ENCODE measurements at regions not wholly inside any gene's neighbourhood (a gene's known extent, or its start where the extent isn't known, plus 50 kb on each side); places are given as distances from the start of the nearest gene placed in this dataset.
A peak's percentile ranks its signal among the peaks of the same experiment; 100 is the strongest.

DNA sequence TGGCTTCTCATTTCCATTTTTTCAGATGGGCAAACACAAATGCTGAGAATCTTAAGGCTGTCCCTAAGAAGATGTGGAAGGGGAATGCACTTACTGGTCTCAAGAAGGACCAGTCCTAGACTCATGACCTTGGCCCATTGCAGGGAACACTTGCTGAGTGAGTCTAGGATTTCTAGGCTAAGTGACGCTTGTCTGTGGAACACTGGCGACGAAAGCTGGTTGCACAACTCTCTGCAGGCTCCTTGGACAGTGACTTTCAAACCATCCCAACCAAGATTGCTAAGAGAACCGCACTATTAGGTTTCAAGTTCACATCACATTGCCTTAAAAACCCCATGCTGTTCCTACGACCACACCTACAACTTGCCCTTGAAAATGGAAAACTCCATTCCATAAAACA, 174.1 kb downstream of the AXIN2 start:
- intact Hi-C loops (cut with micrococcal nuclease) = no loop called here
- Histone ChIP-seq H3K36me3 (no peaks in the 10 kb centered on the region), H3K4me3 (no peak overlapping the region), H3K9me3 (replicated peaks) (no peaks in the 10 kb centered on the region), H3K27me3 (ENCODE audit: low read depth) (peaks cover 4% of the 10 kb centered on the region), H3K27ac (replicated peaks) (no peak overlapping the region), H3K4me1 (no peaks in the 10 kb centered on the region)
- TF ChIP-seq, protein P1, sequence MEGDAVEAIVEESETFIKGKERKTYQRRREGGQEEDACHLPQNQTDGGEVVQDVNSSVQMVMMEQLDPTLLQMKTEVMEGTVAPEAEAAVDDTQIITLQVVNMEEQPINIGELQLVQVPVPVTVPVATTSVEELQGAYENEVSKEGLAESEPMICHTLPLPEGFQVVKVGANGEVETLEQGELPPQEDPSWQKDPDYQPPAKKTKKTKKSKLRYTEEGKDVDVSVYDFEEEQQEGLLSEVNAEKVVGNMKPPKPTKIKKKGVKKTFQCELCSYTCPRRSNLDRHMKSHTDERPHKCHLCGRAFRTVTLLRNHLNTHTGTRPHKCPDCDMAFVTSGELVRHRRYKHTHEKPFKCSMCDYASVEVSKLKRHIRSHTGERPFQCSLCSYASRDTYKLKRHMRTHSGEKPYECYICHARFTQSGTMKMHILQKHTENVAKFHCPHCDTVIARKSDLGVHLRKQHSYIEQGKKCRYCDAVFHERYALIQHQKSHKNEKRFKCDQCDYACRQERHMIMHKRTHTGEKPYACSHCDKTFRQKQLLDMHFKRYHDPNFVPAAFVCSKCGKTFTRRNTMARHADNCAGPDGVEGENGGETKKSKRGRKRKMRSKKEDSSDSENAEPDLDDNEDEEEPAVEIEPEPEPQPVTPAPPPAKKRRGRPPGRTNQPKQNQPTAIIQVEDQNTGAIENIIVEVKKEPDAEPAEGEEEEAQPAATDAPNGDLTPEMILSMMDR (IDR thresholded peaks at IDR 0.05; ENCODE audit: borderline replicate concordance) = no peak
- DNase-seq = no peak

GRCh38 chr17:65385726-65386125, 175.7 kb downstream of the AXIN2 start:
- TF ChIP-seq, protein P1 (IDR thresholded peaks at IDR 0.05; ENCODE audit: borderline replicate concordance) = no peak
- Histone ChIP-seq H3K4me1 (no peaks in the 10 kb centered on the region), H3K9me3 (replicated peaks) (no peaks in the 10 kb centered on the region), H3K27ac (replicated peaks) (no peak overlapping the region), H3K27me3 (ENCODE audit: low read depth) (peaks cover 4% of the 10 kb centered on the region), H3K4me3 (no peak overlapping the region), H3K36me3 (no peaks in the 10 kb centered on the region)
- DNase-seq = no peak
- intact Hi-C loops (cut with micrococcal nuclease) = no loop called here

- no peak for DNase-seq
- Histone ChIP-seq H3K27ac (replicated peaks) (no peak overlapping the region), H3K4me1 (no peaks in the 10 kb centered on the region), H3K4me3 (no peak overlapping the region), H3K27me3 (ENCODE audit: low read depth) (peaks cover 4% of the 10 kb centered on the region), H3K9me3 (replicated peaks) (no peaks in the 10 kb centered on the region), H3K36me3 (no peaks in the 10 kb centered on the region)
- TF ChIP-seq, protein P1 (IDR thresholded peaks at IDR 0.05; ENCODE audit: borderline replicate concordance) = no peak
- intact Hi-C loops (cut with micrococcal nuclease) = no loop called here
Measured at GRCh38 chr17:65385071-65385470, 176.4 kb downstream of the AXIN2 start.

- H3K27me3 ChIP-seq (ENCODE audit: low read depth) = no peaks in the 10 kb centered on the region
- no peaks in the 10 kb centered on the region for H3K4me1 ChIP-seq
- no peaks in the 10 kb centered on the region for H3K36me3 ChIP-seq
- no peak overlapping the region for H3K27ac ChIP-seq (replicated peaks)
- DNase-seq = no peak
- intact Hi-C loops (cut with micrococcal nuclease) = no loop called here
- no peak overlapping the region for H3K4me3 ChIP-seq
- no peaks in the 10 kb centered on the region for H3K9me3 ChIP-seq (replicated peaks)
- TF ChIP-seq, protein P1 (IDR thresholded peaks at IDR 0.05; ENCODE audit: borderline replicate concordance) = no peak
Measured at GRCh38 chr17:65381152-65381551, 180.3 kb downstream of the AXIN2 start.

- Histone ChIP-seq H3K4me1 (no peaks in the 10 kb centered on the region), H3K27ac (replicated peaks) (no peak overlapping the region), H3K4me3 (no peak overlapping the region), H3K9me3 (replicated peaks) (no peaks in the 10 kb centered on the region), H3K27me3 (ENCODE audit: low read depth) (peaks cover 22% of the 10 kb centered on the region), H3K36me3 (no peaks in the 10 kb centered on the region)
- TF ChIP-seq, protein P1 (IDR thresholded peaks at IDR 0.05; ENCODE audit: borderline replicate concordance) = no peak
- DNase-seq = no peak
- intact Hi-C loops (cut with micrococcal nuclease) = no loop called here
Measured at GRCh38 chr17:65374966-65375365, 186.5 kb downstream of the AXIN2 start.

DNA sequence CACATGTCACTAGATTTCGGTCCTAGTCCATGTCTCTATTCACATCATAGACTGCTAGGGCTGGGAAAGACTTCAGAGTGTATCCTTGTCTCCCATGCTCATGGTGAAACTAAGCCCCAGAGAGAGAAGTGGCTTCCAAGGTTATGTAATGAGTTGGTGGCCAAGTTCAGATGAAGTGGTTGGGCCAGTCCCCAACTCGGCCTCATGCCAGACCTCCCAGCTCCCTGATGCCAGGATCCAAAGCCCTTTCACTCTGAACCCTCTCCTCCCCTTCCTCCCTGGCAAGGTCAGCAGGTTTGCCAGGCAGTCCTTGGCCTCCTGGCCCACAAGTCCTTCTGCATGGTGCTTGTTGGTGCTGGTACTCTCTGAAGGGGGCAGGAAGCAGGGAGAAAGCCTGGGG, 189.7 kb downstream of the AXIN2 start:
- Histone ChIP-seq H3K27me3 (ENCODE audit: low read depth) (peaks cover 27% of the 10 kb centered on the region), H3K36me3 (no peaks in the 10 kb centered on the region), H3K27ac (replicated peaks) (no peak overlapping the region), H3K4me1 (no peaks in the 10 kb centered on the region), H3K4me3 (no peak overlapping the region), H3K9me3 (replicated peaks) (no peaks in the 10 kb centered on the region)
- intact Hi-C loops (cut with micrococcal nuclease) = no loop called here
- TF ChIP-seq, protein P1 (IDR thresholded peaks at IDR 0.05; ENCODE audit: borderline replicate concordance) = no peak
- peak; percentile 56 for DNase-seq

Data from left ventricle myocardium inferior (tissue), 1 donor.